Common myeloid progenitor, CD34-positive (primary cell): ENCODE measurements at regions not wholly inside any gene's neighbourhood (a gene's known extent, or its start where the extent isn't known, plus 50 kb on each side); places are given as distances from the start of the nearest gene placed in this dataset.

Experiments
- CTCF ChIA-PET: fragments of 350-600 bp; sonication (Branson Sonifier 250); formaldehyde crosslinking; loops from one replicate; lab custom pipeline; 2021; ENCODE audit warnings: antibody characterized with exemption; lab: Charles Lee
- POLR2A ChIA-PET: fragments of 350-600 bp; sonication (Branson Sonifier 250); formaldehyde crosslinking; loops from one replicate; lab custom pipeline; 2021; ENCODE audit warnings: antibody characterized with exemption; lab: Charles Lee
- DNase-seq, 3 donors: peaks; one replicate each; pipeline versions ENCODE4 v3.0.0 to v3.0.0-alpha.2; 2013
- H3K27ac ChIP-seq, 2 experiments: 1 replicate in 1 of 2; 2 replicates in 1 of 2; pipeline ENCODE4 v1.7.0; 2013; ENCODE audit warnings: inconsistent platforms in 2 of 2, low read length in 2 of 2, mild to moderate bottlenecking in 2 of 2, low read depth in 1 of 2, moderate library complexity in 1 of 2; ENCODE audit not compliant: severe bottlenecking in 2 of 2, insufficient read depth in 1 of 2, poor library complexity in 1 of 2
- H3K27me3 ChIP-seq, 5 experiments: replicated peaks in 2 of 5; 1 replicate in 3 of 5; 2 replicates in 2 of 5; pipeline versions ENCODE4 v1.6.1 to v1.7.0; 2013; ENCODE audit warnings: low read length in 4 of 5, mild to moderate bottlenecking in 2 of 5, moderate library complexity in 2 of 5, inconsistent platforms in 1 of 5; ENCODE audit not compliant: insufficient read depth in 5 of 5, control insufficient read depth in 4 of 5
- H3K36me3 ChIP-seq, 4 experiments: 1 replicate in 2 of 4; 2 replicates in 2 of 4; pipeline versions ENCODE4 v1.6.1 to v1.7.0; 2013; ENCODE audit warnings: low read length in 3 of 4, control low read depth in 1 of 4, mild to moderate bottlenecking in 1 of 4; ENCODE audit not compliant: control insufficient read depth in 4 of 4, insufficient read depth in 4 of 4
- H3K4me1 ChIP-seq, 4 experiments: 1 replicate in 3 of 4; 2 replicates in 1 of 4; pipeline versions ENCODE4 v1.6.1 to v1.7.1; 2013; ENCODE audit warnings: low read length in 3 of 4, mild to moderate bottlenecking in 3 of 4, control low read depth in 1 of 4, inconsistent platforms in 1 of 4, moderate library complexity in 1 of 4; ENCODE audit not compliant: control insufficient read depth in 4 of 4, insufficient read depth in 4 of 4; ENCODE audit errors: control extremely low read depth in 1 of 4
- H3K4me3 ChIP-seq, 7 experiments: 1 replicate in 4 of 7; 2 replicates in 3 of 7; pipeline versions ENCODE4 v1.5.1 to v1.7.0; 2013; ENCODE audit warnings: mild to moderate bottlenecking in 7 of 7, low read length in 6 of 7, moderate library complexity in 6 of 7, inconsistent platforms in 2 of 7, low read depth in 2 of 7, control low read depth in 1 of 7; ENCODE audit not compliant: insufficient read depth in 4 of 7, control insufficient read depth in 1 of 7; ENCODE audit errors: extremely low read depth in 1 of 7
- H3K9me3 ChIP-seq, 5 experiments: 1 replicate in 4 of 5; 2 replicates in 1 of 5; pipeline versions ENCODE4 v1.6.1 to v1.7.1; 2013; ENCODE audit warnings: low read length in 4 of 5, mild to moderate bottlenecking in 2 of 5, inconsistent platforms in 1 of 5, low read depth in 1 of 5, moderate library complexity in 1 of 5; ENCODE audit not compliant: control insufficient read depth in 4 of 5, insufficient read depth in 2 of 5; ENCODE audit errors: control extremely low read depth in 1 of 5
- WGBS: methylation state at CpG from one replicate; pipeline ENCODE4 v1.1.5; 2013; ENCODE audit not compliant: insufficient coverage; 5-methylcytosine and 5-hydroxymethylcytosine counted together

DNA sequence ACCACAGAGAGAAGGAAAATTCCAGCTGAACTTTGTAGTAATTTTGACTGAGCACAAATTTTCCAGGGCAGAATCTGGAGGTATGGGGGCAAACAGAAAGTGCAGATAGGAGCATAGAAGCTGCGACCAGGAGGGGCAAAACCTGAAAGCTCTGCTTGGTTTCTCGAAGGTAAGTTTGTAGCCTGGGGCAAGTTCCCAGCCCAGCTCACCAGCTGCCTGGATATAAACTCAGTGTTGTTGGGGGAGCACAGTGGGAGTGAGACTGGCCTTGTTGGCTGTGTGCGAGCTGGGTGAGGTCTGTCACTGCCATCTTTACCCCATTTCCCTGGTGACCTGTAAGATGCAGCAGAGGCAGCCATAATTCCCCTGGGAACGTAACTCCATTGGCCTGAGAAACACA is 213.5 kb upstream of the POF1B start:
- POLR2A ChIA-PET: no interaction called here
- Histone ChIP-seq H3K27me3 (no peaks in the 10 kb centered on the region), H3K9me3 (no peaks in the 10 kb centered on the region), H3K27ac (no peak overlapping the region), H3K4me3 (no peak overlapping the region), H3K4me1 (no peaks in the 10 kb centered on the region), H3K36me3 (no peaks in the 10 kb centered on the region)
- CTCF ChIA-PET: no interaction called here
- DNase-seq: no peak
- 92% methylated on average over 4 of the region's 4 CpGs for WGBS

DNA sequence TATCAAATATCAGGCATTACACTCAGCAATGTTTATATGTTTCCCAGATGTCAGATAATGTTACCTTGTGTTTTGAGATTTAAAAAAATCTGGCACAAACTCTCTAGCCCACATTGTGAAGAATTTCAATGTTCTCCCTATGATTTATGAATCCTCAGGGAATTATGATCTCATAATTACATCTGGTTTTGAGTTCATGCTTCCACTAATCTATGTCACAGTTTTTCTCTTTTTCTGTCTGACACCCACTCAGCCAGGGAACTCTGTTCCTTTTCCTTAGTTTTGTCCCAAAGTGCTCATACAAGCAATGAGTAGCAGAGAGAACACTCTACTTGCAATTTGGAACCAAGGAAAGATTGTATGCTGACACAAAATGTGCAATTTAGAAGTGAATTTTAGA is 212.1 kb upstream of the POF1B start:
- CTCF ChIA-PET: no interaction called here

DNA sequence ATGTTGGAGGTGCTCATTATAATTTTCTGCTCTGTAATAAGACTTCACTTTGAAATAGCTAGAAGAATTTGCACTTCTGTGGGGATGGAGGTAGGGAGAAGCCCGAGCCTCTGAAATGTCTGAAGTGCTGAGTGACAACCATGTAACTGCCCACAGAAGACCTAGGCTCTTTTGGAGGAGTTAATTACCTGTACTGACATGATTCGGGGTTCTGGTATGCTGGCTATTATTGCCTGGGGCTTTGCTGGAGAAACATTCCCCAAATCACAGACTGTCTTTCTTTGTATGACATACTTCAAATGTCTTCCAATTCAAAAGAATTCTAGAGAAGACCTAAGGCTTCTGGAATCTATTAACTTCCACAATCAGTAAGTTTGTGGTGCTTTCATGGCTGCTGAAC is 211.2 kb upstream of the POF1B start:
- H3K27me3 ChIP-seq: no peaks in the 10 kb centered on the region
- DNase-seq: no peak
- no peaks in the 10 kb centered on the region for H3K4me1 ChIP-seq
- no CpG with 5 or more reads among the region's 2 CpGs for WGBS
- no peaks in the 10 kb centered on the region for H3K36me3 ChIP-seq
- CTCF ChIA-PET: interaction anchor here (0.7 kb wide), 1 partner anchor 1459 kb away, joined by 3 read pairs; no protein-coding TSS in a partner anchor
- H3K27ac ChIP-seq: no peak overlapping the region
- POLR2A ChIA-PET: no interaction called here
- H3K9me3 ChIP-seq: no peaks in the 10 kb centered on the region
- no peak overlapping the region for H3K4me3 ChIP-seq

More for the DNA sequence above, 212.1 kb upstream of the POF1B start:
- H3K4me3 ChIP-seq: no peak overlapping the region
- no peaks in the 10 kb centered on the region for H3K4me1 ChIP-seq
- no peaks in the 10 kb centered on the region for H3K36me3 ChIP-seq
- H3K27ac ChIP-seq: no peak overlapping the region
- no peaks in the 10 kb centered on the region for H3K9me3 ChIP-seq
- no peak for DNase-seq
- H3K27me3 ChIP-seq: no peaks in the 10 kb centered on the region
- POLR2A ChIA-PET: no interaction called here

DNA sequence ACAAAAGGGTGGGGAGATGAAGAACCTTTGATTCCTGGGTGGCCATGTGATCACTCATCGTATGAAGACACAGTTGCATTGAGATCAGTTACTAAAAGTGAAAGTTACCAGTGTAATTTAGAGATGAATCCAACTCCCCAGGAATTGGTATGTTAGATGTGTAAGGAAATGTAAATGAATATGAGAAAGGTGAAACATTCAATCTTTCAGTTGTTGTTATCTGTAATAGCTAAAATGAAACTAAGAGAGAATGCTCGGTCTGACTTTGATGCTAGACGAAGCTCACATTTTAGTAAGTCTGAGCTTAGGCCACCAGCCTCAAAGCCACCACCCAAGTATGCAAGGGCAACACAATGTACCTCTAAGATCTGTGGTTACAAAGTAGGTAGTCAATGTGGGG is 194.3 kb upstream of the POF1B start:
- H3K36me3 ChIP-seq: no peaks in the 10 kb centered on the region
- H3K9me3 ChIP-seq: no peaks in the 10 kb centered on the region
- H3K27me3 ChIP-seq: no peaks in the 10 kb centered on the region
- no peak for DNase-seq
- ChIA-PET CTCF (no interaction called here), POLR2A (no interaction called here)
- no peaks in the 10 kb centered on the region for H3K4me1 ChIP-seq
- H3K4me3 ChIP-seq: no peak overlapping the region
- 100% methylated on average over 3 of the region's 3 CpGs for WGBS
- H3K27ac ChIP-seq: no peak overlapping the region

DNA sequence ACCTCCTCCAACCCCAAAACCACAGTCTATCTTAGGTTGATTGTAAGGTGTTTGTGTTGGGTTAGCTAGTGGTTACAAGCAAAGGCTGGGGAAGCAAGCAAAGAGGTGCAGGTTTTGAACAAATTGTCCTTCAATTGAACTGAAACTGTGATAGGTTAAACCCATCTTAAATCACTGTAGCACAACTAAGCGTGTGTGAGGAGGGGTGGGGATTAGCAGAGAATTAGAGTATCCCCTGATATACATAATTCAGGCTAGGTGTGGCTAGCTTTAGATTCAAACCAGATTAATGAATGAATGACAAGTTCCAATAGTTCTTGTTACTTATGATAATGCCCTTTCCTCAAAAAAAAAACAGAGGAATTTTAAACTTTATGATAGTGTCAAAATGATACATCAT is 191.0 kb upstream of the POF1B start:
- ChIA-PET POLR2A (no interaction called here), CTCF (no interaction called here)

DNA sequence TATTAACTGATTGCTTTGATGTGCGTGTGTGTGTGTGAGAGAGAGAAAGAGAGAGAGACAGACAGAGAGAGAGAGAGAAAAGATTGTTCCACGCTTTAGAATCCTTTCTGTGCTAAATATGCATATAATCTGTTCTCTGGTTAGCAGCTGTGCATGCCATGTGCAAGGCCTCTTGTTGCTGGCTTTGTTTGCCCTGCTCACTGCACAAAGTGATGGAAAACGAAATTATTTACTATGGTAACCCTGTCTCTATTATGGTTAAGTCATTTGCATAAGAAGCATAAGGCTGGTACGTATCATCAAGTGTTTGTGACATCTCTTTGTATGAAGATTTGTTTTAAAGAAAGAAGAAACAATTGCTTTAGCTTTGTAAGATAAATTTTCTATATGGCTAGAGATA is 190.2 kb upstream of the POF1B start:
- H3K4me1 ChIP-seq: no peaks in the 10 kb centered on the region
- no peak overlapping the region for H3K27ac ChIP-seq
- CTCF ChIA-PET: no interaction called here
- no peak overlapping the region for H3K4me3 ChIP-seq
- 62% methylated on average over 3 of the region's 4 CpGs for WGBS
- DNase-seq: no peak
- H3K36me3 ChIP-seq: no peaks in the 10 kb centered on the region
- POLR2A ChIA-PET: no interaction called here
- no peaks in the 10 kb centered on the region for H3K9me3 ChIP-seq
- H3K27me3 ChIP-seq: no peaks in the 10 kb centered on the region

More for the DNA sequence above, 191.0 kb upstream of the POF1B start:
- DNase-seq: no peak
- no peaks in the 10 kb centered on the region for H3K9me3 ChIP-seq
- 60% methylated on average over 1 of the region's 1 CpG for WGBS
- H3K4me3 ChIP-seq: no peak overlapping the region
- no peaks in the 10 kb centered on the region for H3K36me3 ChIP-seq
- H3K27me3 ChIP-seq: no peaks in the 10 kb centered on the region
- H3K27ac ChIP-seq: no peak overlapping the region
- no peaks in the 10 kb centered on the region for H3K4me1 ChIP-seq

DNA sequence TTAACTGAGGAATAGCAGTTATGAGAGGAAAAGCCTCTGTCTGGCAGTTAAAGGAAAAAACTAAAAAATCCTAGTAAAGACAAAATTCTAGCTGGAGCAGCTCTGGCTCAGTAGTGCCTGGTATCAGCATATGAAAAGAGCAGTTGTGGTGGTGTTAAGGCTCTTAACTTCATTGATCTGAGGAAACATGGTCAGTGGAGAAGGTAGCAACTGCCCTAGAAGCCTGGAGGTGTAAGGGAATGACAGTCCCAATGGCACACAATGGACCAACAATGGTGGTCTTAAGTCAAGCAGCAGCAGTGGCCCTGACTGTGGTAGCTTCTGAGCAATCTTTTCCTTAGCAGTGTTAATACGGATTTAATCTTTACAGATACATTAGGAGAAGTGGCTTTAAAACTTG is 189.6 kb upstream of the POF1B start:
- Histone ChIP-seq H3K27ac (no peak overlapping the region), H3K27me3 (no peaks in the 10 kb centered on the region), H3K4me3 (no peak overlapping the region), H3K9me3 (no peaks in the 10 kb centered on the region), H3K4me1 (no peaks in the 10 kb centered on the region), H3K36me3 (no peaks in the 10 kb centered on the region)
- ChIA-PET CTCF (no interaction called here), POLR2A (no interaction called here)
- DNase-seq: no peak
- WGBS: 40% methylated on average over 1 of the region's 1 CpG
